Pancreas (tissue), 10 donors: ENCODE measurements at regions not wholly inside any gene's neighbourhood (a gene's known extent, or its start where the extent isn't known, plus 50 kb on each side); places are given as distances from the start of the nearest gene placed in this dataset.
"Not testable (repeated sequence)": the region's sequence is repeated elsewhere in the genome, so short reads cannot be mapped to it uniquely, and the experiment has no call there.

Experiments used
- ATAC-seq, 4 donors: fragments of 200-7000 bp; cut with Tn5 transposase; one replicate each; pipeline versions ENCODE4 v1.8.0 to v1.9.1; 2020; ENCODE audit warnings: mild to moderate bottlenecking in 4 of 4, moderate library complexity in 4 of 4
- DNase-seq, 6 donors: peaks; one replicate each; pipeline ENCODE4 v3.0.0-alpha.2; 2020
- FAIRE-seq: peaks from 2 replicates; lab custom pipeline; 2012; peaks lifted over from hg19 to GRCh38; lab: Jason Lieb, UNC
- H3K27ac ChIP-seq, 4 donors: fragments of 200-600 bp; sonication (generic); 1 replicate in 3 of 4; 2 replicates in 1 of 4; pipeline versions ENCODE4 v1.5.0 to v1.8.0; 2020
- H3K27me3 ChIP-seq, 4 donors: fragments of 200-600 bp; one replicate each; pipeline ENCODE4 v1.8.0; 2021
- H3K36me3 ChIP-seq, 3 donors: fragments of 200-600 bp; sonication (generic) in 1 of 3; one replicate each; pipeline versions ENCODE4 v1.5.0 to v1.8.0; 2020 to 2021
- H3K4me1 ChIP-seq, 3 donors: fragments of 200-600 bp; one replicate each; pipeline ENCODE4 v1.8.0; 2021
- H3K4me3 ChIP-seq, 4 donors: fragments of 200-600 bp; sonication (generic) in 2 of 4; one replicate each; pipeline versions ENCODE4 v1.5.0 to v1.8.0; 2020 to 2021
- H3K9me3 ChIP-seq, 4 donors: fragments of 200-600 bp; one replicate each; pipeline ENCODE4 v1.8.0; 2021
- CTCF ChIP-seq, 4 donors: fragments of 200-600 bp; sonication (generic) in 3 of 4; IDR thresholded peaks; one replicate each; pipeline versions ENCODE4 v1.5.0 to v1.8.0; 2021; ENCODE audit warnings: antibody characterized with exemption in 4 of 4
- WGBS, 2 donors: extraction: QIAGEN DNeasy Blood & Tissue Kit; methylation state at CpG; one replicate each; pipeline ENCODE4 v1.1.7; 2013; 5-methylcytosine and 5-hydroxymethylcytosine counted together
- intact Hi-C, 3 donors: fragments of 100-400 bp; cut with DNase I; formaldehyde crosslinking; loops; one replicate each; pipeline versions ENCODE4 v1.11.1 to v1.14.2; 2022
- donor health status: healthy with polysubstance abuse.
- donor health status: DM: no; HTN: no; CAD: no; lungs with moderate emphysema.
- donor health status: DM: no; HTN: no; CAD: no.
- donor health status: control.
- donor health status: control.
- donor health status: Bipolar disorder and iron deficiency.
- donor health status: DM: yes; HTN: yes; CAD: no.
- donor health status: DM: no; HTN: no; CAD: no.
- donor health status: DM: no; HTN: no; CAD: no.
- donor health status: DM: yes; HTN: yes; CAD: no.

- Histone ChIP-seq H3K36me3 (no peaks in the 10 kb centered on the region), H3K9me3 (no peaks in the 10 kb centered on the region), H3K4me1 (no peaks in the 10 kb centered on the region), H3K4me3 (no peak overlapping the region), H3K27me3 (no peaks in the 10 kb centered on the region), H3K27ac (no peak overlapping the region)
- intact Hi-C loops, result no loop called here
- DNase-seq (no peak), FAIRE-seq (no peak), ATAC-seq (no peak)
- 47 to 59% methylated on average over 2 of the region's 2 CpGs for WGBS, 2 donors
- no peak for TF ChIP-seq CTCF (IDR thresholded peaks at IDR 0.05)
Observed at GRCh38 chr5:163312598-163312997, 124.8 kb upstream of the CCNG1 start.

- H3K9me3 ChIP-seq, H3K36me3 ChIP-seq, FAIRE-seq, H3K27me3 ChIP-seq, H3K4me1 ChIP-seq, intact Hi-C loops, DNase-seq, H3K27ac ChIP-seq, H3K4me3 ChIP-seq, ATAC-seq: not testable (repeated sequence)
- 63 to 68% methylated on average over 7 of the region's 7 CpGs for WGBS, 2 donors
Observed at GRCh38 chr5:163313049-163313448, 124.3 kb upstream of the CCNG1 start.

GRCh38 chr5:163316374-163316773 is 121.0 kb upstream of the CCNG1 start:
- H3K27ac ChIP-seq, DNase-seq, ATAC-seq, H3K4me1 ChIP-seq, H3K4me3 ChIP-seq, intact Hi-C loops, H3K27me3 ChIP-seq, FAIRE-seq, H3K36me3 ChIP-seq, H3K9me3 ChIP-seq: not testable (repeated sequence)
- WGBS, 2 donors, result 85 to 89% methylated on average over 6 of the region's 6 CpGs

GRCh38 chr5:163318707-163319106 is 118.7 kb upstream of the CCNG1 start:
- no peak for ATAC-seq
- H3K36me3 ChIP-seq, result no peaks in the 10 kb centered on the region
- no peak for DNase-seq
- H3K27me3 ChIP-seq, result no peaks in the 10 kb centered on the region
- no peaks in the 10 kb centered on the region for H3K4me1 ChIP-seq
- no peak overlapping the region for H3K4me3 ChIP-seq
- no peak for FAIRE-seq
- TF ChIP-seq CTCF (IDR thresholded peaks at IDR 0.05), result no peak
- 85 to 90% methylated on average over 14 of the region's 14 CpGs for WGBS, 2 donors
- H3K27ac ChIP-seq, result no peak overlapping the region
- H3K9me3 ChIP-seq, result no peaks in the 10 kb centered on the region
- intact Hi-C loops, result no loop called here

GRCh38 chr5:163321511-163321910 is 115.9 kb upstream of the CCNG1 start:
- DNase-seq (no peak), ATAC-seq (no peak), FAIRE-seq (no peak)
- TF ChIP-seq CTCF (IDR thresholded peaks at IDR 0.05), result no peak
- H3K36me3 ChIP-seq, result no peaks in the 10 kb centered on the region
- intact Hi-C loops, result no loop called here
- H3K27me3 ChIP-seq, result no peaks in the 10 kb centered on the region
- no peaks in the 10 kb centered on the region for H3K4me1 ChIP-seq
- H3K27ac ChIP-seq, result no peak overlapping the region
- no peak overlapping the region for H3K4me3 ChIP-seq
- 69 to 73% methylated on average over 2 of the region's 2 CpGs for WGBS, 2 donors
- H3K9me3 ChIP-seq, result no peaks in the 10 kb centered on the region

- intact Hi-C loops, result no loop called here
- no peak for FAIRE-seq
Observed at GRCh38 chr5:163330723-163331668, 106.4 kb upstream of the CCNG1 start.

GRCh38 chr5:163336074-163336473 is 101.3 kb upstream of the CCNG1 start:
- H3K4me1 ChIP-seq, ATAC-seq, H3K36me3 ChIP-seq, H3K4me3 ChIP-seq, FAIRE-seq, H3K27ac ChIP-seq, DNase-seq, intact Hi-C loops, H3K9me3 ChIP-seq, H3K27me3 ChIP-seq: not testable (repeated sequence)
- 63 to 74% methylated on average over 5 of the region's 5 CpGs for WGBS, 2 donors

More at GRCh38 chr5:163330723-163331668, 106.4 kb upstream of the CCNG1 start:
- Histone ChIP-seq H3K9me3 (no peaks in the 10 kb centered on the region), H3K27me3 (no peaks in the 10 kb centered on the region), H3K27ac (no peak overlapping the region), H3K4me3 (no peak overlapping the region), H3K4me1 (no peaks in the 10 kb centered on the region), H3K36me3 (no peaks in the 10 kb centered on the region)
- no peak for DNase-seq
- WGBS, 2 donors, result 66 to 67% methylated on average over 9 of the region's 9 CpGs
- TF ChIP-seq CTCF (IDR thresholded peaks at IDR 0.05), result no peak
- no peak for ATAC-seq
